ENCODE measurements at regions not wholly inside any gene's neighbourhood (a gene's known extent, or its start where the extent isn't known, plus 50 kb on each side); places are given as distances from the start of the nearest gene placed in this dataset.

GRCh38 chr18:39945076-39945475 is 2010.0 kb upstream of the PIK3C3 start:
- no peak overlapping the region for H3K4me3 Mint-ChIP-seq
- Histone ChIP-seq H3K36me3 (ENCODE audit: control insufficient read depth in 2 of 2, extremely low read depth in 1 of 2, insufficient read depth in 1 of 2, low read length in 1 of 2) (no peaks in the 10 kb centered on the region), H3K9me3 (no peaks in the 10 kb centered on the region), H3K27ac (ENCODE audit: low read length) (no peak overlapping the region), H3K4me3 (ENCODE audit: control insufficient read depth in 1 of 2, extremely low read depth in 1 of 2, low read length in 1 of 2) (no peak overlapping the region), H3K27me3 (replicated peaks in 1 of 2; ENCODE audit: control insufficient read depth in 2 of 2, extremely low read depth in 1 of 2, insufficient read depth in 2 of 2, low read length in 1 of 2) (no peaks in the 10 kb centered on the region), H3K4me1 (ENCODE audit: control insufficient read depth in 1 of 2, extremely low read depth in 1 of 2, insufficient read depth in 2 of 2, low read length in 2 of 2) (no peaks in the 10 kb centered on the region)
- peaks cover 3 to 16% (median 7%) of the 10 kb centered on the region in 3 donors for H3K9me3 Mint-ChIP-seq
- H3K4me1 Mint-ChIP-seq: no peaks in the 10 kb centered on the region
- no peaks in the 10 kb centered on the region for H3K27me3 Mint-ChIP-seq
- H3K27ac Mint-ChIP-seq: no peak overlapping the region
- CTCF ChIA-PET: no interaction called here
- WGBS (ENCODE audit: insufficient coverage): 100% methylated on average over 1 of the region's 2 CpGs
- POLR2A ChIA-PET: no interaction called here
- no peak for DNase-seq
- no peak for ATAC-seq (replicated peaks in 1 of 4)
- H3K36me3 Mint-ChIP-seq: no peaks in the 10 kb centered on the region

- H3K27ac ChIP-seq (ENCODE audit: low read length): no peak overlapping the region
- Mint-ChIP-seq H3K27ac (no peak overlapping the region), H3K9me3 (peaks cover 3 to 16% (median 12%) of the 10 kb centered on the region in 3 donors), H3K4me1 (no peaks in the 10 kb centered on the region), H3K36me3 (no peaks in the 10 kb centered on the region), H3K27me3 (no peaks in the 10 kb centered on the region), H3K4me3 (no peak overlapping the region)
- H3K4me1 ChIP-seq (ENCODE audit: control insufficient read depth in 1 of 2, extremely low read depth in 1 of 2, insufficient read depth in 2 of 2, low read length in 2 of 2): no peaks in the 10 kb centered on the region
- no peak overlapping the region for H3K4me3 ChIP-seq (ENCODE audit: control insufficient read depth in 1 of 2, extremely low read depth in 1 of 2, low read length in 1 of 2)
- DNase-seq: no peak
- no peaks in the 10 kb centered on the region for H3K27me3 ChIP-seq (replicated peaks in 1 of 2; ENCODE audit: control insufficient read depth in 2 of 2, extremely low read depth in 1 of 2, insufficient read depth in 2 of 2, low read length in 1 of 2)
- no peaks in the 10 kb centered on the region for H3K36me3 ChIP-seq (ENCODE audit: control insufficient read depth in 2 of 2, extremely low read depth in 1 of 2, insufficient read depth in 1 of 2, low read length in 1 of 2)
- ChIA-PET POLR2A (interaction anchor here in 1 of 2 donors (0.6 kb wide), 1 partner anchor 444 kb away, joined by 3 read pairs; no protein-coding TSS in a partner anchor), CTCF (no interaction called here)
- WGBS (ENCODE audit: insufficient coverage): 100% methylated on average over 1 of the region's 2 CpGs
- ATAC-seq (replicated peaks in 1 of 4): no peak
- no peaks in the 10 kb centered on the region for H3K9me3 ChIP-seq
Observed at GRCh38 chr18:39942702-39943101, 2012.3 kb upstream of the PIK3C3 start.

GRCh38 chr18:39938676-39939608 is 2016.1 kb upstream of the PIK3C3 start:
- Histone ChIP-seq H3K4me1 (ENCODE audit: control insufficient read depth in 1 of 2, extremely low read depth in 1 of 2, insufficient read depth in 2 of 2, low read length in 2 of 2) (no peaks in the 10 kb centered on the region), H3K4me3 (ENCODE audit: control insufficient read depth in 1 of 2, extremely low read depth in 1 of 2, low read length in 1 of 2) (no peak overlapping the region), H3K27me3 (replicated peaks in 1 of 2; ENCODE audit: control insufficient read depth in 2 of 2, extremely low read depth in 1 of 2, insufficient read depth in 2 of 2, low read length in 1 of 2) (no peaks in the 10 kb centered on the region), H3K27ac (ENCODE audit: low read length) (no peak overlapping the region), H3K36me3 (ENCODE audit: control insufficient read depth in 2 of 2, extremely low read depth in 1 of 2, insufficient read depth in 1 of 2, low read length in 1 of 2) (no peaks in the 10 kb centered on the region), H3K9me3 (no peaks in the 10 kb centered on the region)
- POLR2A ChIA-PET: interaction anchor here in 1 of 2 donors (0.6 kb wide), 1 partner anchor 35 kb away, joined by 3 read pairs; no protein-coding TSS in a partner anchor
- whole genome bisulfite sequencing (ENCODE audit: insufficient coverage): 62% methylated on average over 2 of the region's 4 CpGs
- CTCF ChIA-PET: interaction anchor here (0.6 kb wide), 3 partner anchors 44 to 1127 kb away, joined by 3 read pairs; no protein-coding TSS in a partner anchor
- no peaks in the 10 kb centered on the region for H3K4me1 Mint-ChIP-seq
- H3K27me3 Mint-ChIP-seq: no peaks in the 10 kb centered on the region
- DNase-seq: no peak
- no peaks in the 10 kb centered on the region for H3K36me3 Mint-ChIP-seq
- no peak overlapping the region for H3K27ac Mint-ChIP-seq
- peaks cover 11 to 30% (median 18%) of the 10 kb centered on the region in 3 donors for H3K9me3 Mint-ChIP-seq
- ATAC-seq (replicated peaks in 1 of 4): no peak
- H3K4me3 Mint-ChIP-seq: no peak overlapping the region

- no CpG with 5 or more reads among the region's 2 CpGs for WGBS (ENCODE audit: insufficient coverage)
- Histone ChIP-seq H3K27ac (ENCODE audit: low read length) (no peak overlapping the region), H3K9me3 (no peaks in the 10 kb centered on the region), H3K4me3 (ENCODE audit: control insufficient read depth in 1 of 2, extremely low read depth in 1 of 2, low read length in 1 of 2) (no peak overlapping the region), H3K36me3 (ENCODE audit: control insufficient read depth in 2 of 2, extremely low read depth in 1 of 2, insufficient read depth in 1 of 2, low read length in 1 of 2) (no peaks in the 10 kb centered on the region), H3K4me1 (ENCODE audit: control insufficient read depth in 1 of 2, extremely low read depth in 1 of 2, insufficient read depth in 2 of 2, low read length in 2 of 2) (no peaks in the 10 kb centered on the region), H3K27me3 (replicated peaks in 1 of 2; ENCODE audit: control insufficient read depth in 2 of 2, extremely low read depth in 1 of 2, insufficient read depth in 2 of 2, low read length in 1 of 2) (no peaks in the 10 kb centered on the region)
- ATAC-seq (replicated peaks in 1 of 4) (no peak), DNase-seq (no peak)
- Mint-ChIP-seq H3K9me3 (peaks cover 14 to 28% (median 15%) of the 10 kb centered on the region in 3 donors), H3K4me3 (no peak overlapping the region), H3K27me3 (no peaks in the 10 kb centered on the region), H3K4me1 (no peaks in the 10 kb centered on the region), H3K27ac (no peak overlapping the region), H3K36me3 (no peaks in the 10 kb centered on the region)
- CTCF ChIA-PET: no interaction called here
- POLR2A ChIA-PET: no interaction called here
Observed at GRCh38 chr18:39935598-39935997, 2019.4 kb upstream of the PIK3C3 start.

- ChIA-PET CTCF (no interaction called here), POLR2A (no interaction called here)
- Histone ChIP-seq H3K27ac (ENCODE audit: low read length) (no peak overlapping the region), H3K9me3 (no peaks in the 10 kb centered on the region), H3K4me3 (ENCODE audit: control insufficient read depth in 1 of 2, extremely low read depth in 1 of 2, low read length in 1 of 2) (no peak overlapping the region), H3K36me3 (ENCODE audit: control insufficient read depth in 2 of 2, extremely low read depth in 1 of 2, insufficient read depth in 1 of 2, low read length in 1 of 2) (no peaks in the 10 kb centered on the region), H3K4me1 (ENCODE audit: control insufficient read depth in 1 of 2, extremely low read depth in 1 of 2, insufficient read depth in 2 of 2, low read length in 2 of 2) (no peaks in the 10 kb centered on the region), H3K27me3 (replicated peaks in 1 of 2; ENCODE audit: control insufficient read depth in 2 of 2, extremely low read depth in 1 of 2, insufficient read depth in 2 of 2, low read length in 1 of 2) (no peaks in the 10 kb centered on the region)
- WGBS (ENCODE audit: insufficient coverage): no CpG with 5 or more reads among the region's 2 CpGs
- Mint-ChIP-seq H3K9me3 (peaks cover 5 to 23% (median 22%) of the 10 kb centered on the region in 3 donors), H3K36me3 (no peaks in the 10 kb centered on the region), H3K27ac (no peak overlapping the region), H3K27me3 (no peaks in the 10 kb centered on the region), H3K4me1 (no peaks in the 10 kb centered on the region), H3K4me3 (no peak overlapping the region)
- DNase-seq: no peak
- ATAC-seq (replicated peaks in 1 of 4): no peak
Observed at GRCh38 chr18:39918847-39919246, 2036.2 kb upstream of the PIK3C3 start.

- ChIA-PET CTCF (interaction anchor here in 1 of 2 donors (0.6 kb wide), 1 partner anchor 34 kb away, joined by 3 read pairs; no protein-coding TSS in a partner anchor), POLR2A (interaction anchor here in 1 of 2 donors (0.7 kb wide), 1 partner anchor 101 kb away, joined by 4 read pairs; no protein-coding TSS in a partner anchor)
- no peak overlapping the region for H3K27ac Mint-ChIP-seq
- no peak overlapping the region for H3K4me3 Mint-ChIP-seq
- 76% methylated on average over 4 of the region's 4 CpGs for WGBS (ENCODE audit: insufficient coverage)
- no peaks in the 10 kb centered on the region for H3K27me3 Mint-ChIP-seq
- no peaks in the 10 kb centered on the region for H3K4me1 Mint-ChIP-seq
- DNase-seq: no peak
- H3K36me3 ChIP-seq (ENCODE audit: control insufficient read depth in 2 of 2, extremely low read depth in 1 of 2, insufficient read depth in 1 of 2, low read length in 1 of 2): no peaks in the 10 kb centered on the region
- no peaks in the 10 kb centered on the region for H3K4me1 ChIP-seq (ENCODE audit: control insufficient read depth in 1 of 2, extremely low read depth in 1 of 2, insufficient read depth in 2 of 2, low read length in 2 of 2)
- no peaks in the 10 kb centered on the region for H3K9me3 ChIP-seq
- H3K27me3 ChIP-seq (replicated peaks in 1 of 2; ENCODE audit: control insufficient read depth in 2 of 2, extremely low read depth in 1 of 2, insufficient read depth in 2 of 2, low read length in 1 of 2): no peaks in the 10 kb centered on the region
- no peaks in the 10 kb centered on the region for H3K36me3 Mint-ChIP-seq
- H3K27ac ChIP-seq (ENCODE audit: low read length): no peak overlapping the region
- ATAC-seq (replicated peaks in 1 of 4): no peak
- H3K9me3 Mint-ChIP-seq: peaks cover 19 to 37% (median 27%) of the 10 kb centered on the region in 3 donors
- H3K4me3 ChIP-seq (ENCODE audit: control insufficient read depth in 1 of 2, extremely low read depth in 1 of 2, low read length in 1 of 2): no peak overlapping the region
Observed at GRCh38 chr18:39913672-39914366, 2041.2 kb upstream of the PIK3C3 start.

Data from T-cell (primary cell).